K562 (cell line): ENCODE measurements at regions not wholly inside any gene's neighbourhood (a gene's known extent, or its start where the extent isn't known, plus 50 kb on each side); places are given as distances from the start of the nearest gene placed in this dataset.

Source experiments
- ATAC-seq: fragments of 200-7000 bp; cut with Tn5 transposase; 3 replicates; pipeline ENCODE4 v1.9.1; 2020; ENCODE audit warnings: moderate library complexity
- BruUV-seq: library from RNA; stranded (reverse); fragments of 400-500 nt; replicated peaks from 2 replicates; lab custom pipeline; 2021; lab: Mats Ljungman, UMichigan
- CTCF ChIA-PET: fragments of 300-600 bp; formaldehyde crosslinking; extraction: SDS; loops from one replicate; lab custom pipeline; 2021; ENCODE audit warnings: low intra/inter-chr PET ratio; lab: Yijun Ruan, JAX
- POLR2A ChIA-PET: fragments of 300-600, 350-650 bp; sonication (Branson Sonifier 250); formaldehyde crosslinking; extraction: SDS; loops from one replicate; lab custom pipeline; 2021; ENCODE audit warnings: antibody characterized with exemption, inconsistent platforms; lab: Yijun Ruan, JAX
- DNase-seq, 4 experiments: peaks; one replicate each; pipeline versions ENCODE4 v3.0.0 to v3.0.0-alpha.2; 2011 to 2018; ENCODE audit warnings: low spot score in 3 of 4, mixed read lengths in 3 of 4; ENCODE audit errors: extremely low read depth in 1 of 4
- FAIRE-seq: peaks from 2 replicates; lab custom pipeline; 2011; peaks lifted over from hg19 to GRCh38; lab: Jason Lieb, UNC
- H2AFZ ChIP-seq: 2 replicates; pipeline ENCODE4 v1.6.0; 2011; ENCODE audit warnings: low read depth, low read length, control low read depth, inconsistent platforms
- H3K27ac ChIP-seq: fragments of 200-600 bp; 3 replicates; pipeline ENCODE4 v1.8.0; 2011; ENCODE audit warnings: low read depth, mild to moderate bottlenecking, control low read depth, inconsistent platforms, low read length, moderate library complexity, mixed read lengths; ENCODE audit errors: extremely low read depth
- H3K27me3 ChIP-seq, 2 experiments: fragments of 300-600 bp in 1 of 2; 2 replicates in 1 of 2; 3 replicates in 1 of 2; pipeline versions ENCODE4 v1.6.0 to v1.8.0; 2011; ENCODE audit warnings: inconsistent platforms in 2 of 2, low read length in 2 of 2, mild to moderate bottlenecking in 1 of 2, mixed read lengths in 1 of 2, moderate library complexity in 1 of 2; ENCODE audit not compliant: control insufficient read depth in 2 of 2, insufficient read depth in 2 of 2
- H3K36me3 ChIP-seq: fragments of 300-600 bp; 3 replicates; pipeline ENCODE4 v1.8.0; 2011; ENCODE audit warnings: mild to moderate bottlenecking, low read length, inconsistent platforms; ENCODE audit not compliant: control insufficient read depth, insufficient read depth
- H3K4me1 ChIP-seq, 2 experiments: fragments of 200-600 bp in 1 of 2; replicated peaks in 1 of 2; 2 replicates in 1 of 2; 3 replicates in 1 of 2; pipeline versions ENCODE4 v1.5.1 to v1.8.0; 2011; ENCODE audit warnings: inconsistent platforms in 2 of 2, low read length in 2 of 2, mild to moderate bottlenecking in 1 of 2, mixed read lengths in 1 of 2, moderate library complexity in 1 of 2; ENCODE audit not compliant: control insufficient read depth in 2 of 2, insufficient read depth in 2 of 2
- H3K4me2 ChIP-seq: 2 replicates; pipeline ENCODE4 v1.6.1; 2011; ENCODE audit warnings: low read length, control low read depth, inconsistent platforms, mixed read lengths; ENCODE audit not compliant: insufficient read depth
- H3K4me3 ChIP-seq: fragments of 200-600 bp; sonication (generic), shearing (Covaris generic); 2 replicates; pipeline ENCODE4 v1.5.1; 2016; ENCODE audit warnings: control low read depth, inconsistent platforms
- H3K79me2 ChIP-seq: fragments of 200-600 bp; 3 replicates; pipeline ENCODE4 v1.8.0; 2011; ENCODE audit warnings: low read length, inconsistent platforms; ENCODE audit not compliant: control insufficient read depth, insufficient read depth
- H3K9ac ChIP-seq, 2 experiments: 2 replicates each; pipeline versions ENCODE4 v1.6.0 to v1.6.1; 2011; ENCODE audit warnings: low read depth in 2 of 2, low read length in 2 of 2, control low read depth in 1 of 2, inconsistent platforms in 1 of 2, mild to moderate bottlenecking in 1 of 2, mixed read lengths in 1 of 2; ENCODE audit not compliant: insufficient read depth in 1 of 2
- H3K9me1 ChIP-seq: one replicate; pipeline ENCODE4 v1.6.0; 2011; ENCODE audit warnings: inconsistent platforms, mild to moderate bottlenecking, low read length, moderate library complexity; ENCODE audit not compliant: control insufficient read depth, insufficient read depth
- H3K9me3 ChIP-seq: replicated peaks from 2 replicates; pipeline ENCODE4 v1.5.1; 2011; ENCODE audit warnings: low read depth, low read length, inconsistent platforms; ENCODE audit not compliant: control insufficient read depth, insufficient read depth
- H4K20me1 ChIP-seq: replicated peaks from 2 replicates; pipeline ENCODE4 v1.6.1; 2011; ENCODE audit warnings: low read length, inconsistent platforms, mixed read lengths; ENCODE audit not compliant: control insufficient read depth, insufficient read depth
- CEBPG ChIP-seq, 3 experiments: fragments of 200-800 bp in 1 of 3; sonication (Bioruptor generic) in 1 of 3; sonication (generic) in 1 of 3; formaldehyde crosslinking in 1 of 3; IDR thresholded peaks in 2 of 3; conservative IDR thresholded peaks in 1 of 3; 2 replicates each; pipeline versions ENCODE4 v1.6.1 to v1.8.0; 2016 to 2022; ENCODE audit warnings: missing compliant biosample characterization in 2 of 3, missing genetic modification characterization in 2 of 3, mild to moderate bottlenecking in 1 of 3, missing genetic modification reagents in 1 of 3
- DMBX1 ChIP-seq: fragments of 250-450 bp; sonication (Bioruptor Pico); IDR thresholded peaks from 2 replicates; pipeline ENCODE4 v1.8.0; 2022; ENCODE audit warnings: inconsistent platforms, mild to moderate bottlenecking, moderate library complexity, borderline replicate concordance
- MNT ChIP-seq, 2 experiments: fragments of 450-650 bp; conservative IDR thresholded peaks; 2 replicates each; pipeline ENCODE4 v1.6.1; 2017; ENCODE audit warnings: mild to moderate bottlenecking in 2 of 2, moderate library complexity in 2 of 2
- MXD1 ChIP-seq: fragments of 250-450 bp; sonication (Bioruptor Pico); IDR thresholded peaks from 2 replicates; pipeline ENCODE4 v1.8.0; 2021; ENCODE audit warnings: borderline replicate concordance, mild to moderate bottlenecking, moderate library complexity; ENCODE audit not compliant: poor library complexity, severe bottlenecking
- POLR2A ChIP-seq: fragments of 450-650 bp; conservative IDR thresholded peaks from 2 replicates; pipeline ENCODE4 v1.6.1; 2016
- PREB ChIP-seq: sonication (generic); formaldehyde crosslinking; IDR thresholded peaks from 2 replicates; pipeline ENCODE4 v1.8.1; 2023; ENCODE audit warnings: mild to moderate bottlenecking, missing genetic modification reagents
- ZNF165 ChIP-seq: fragments of 250-450 bp; sonication (Bioruptor Pico); IDR thresholded peaks from 2 replicates; pipeline ENCODE4 v1.4.0; 2020; ENCODE audit warnings: borderline replicate concordance
- in situ Hi-C: fragments of 300-500 bp; cut with MboI; formaldehyde crosslinking; loops from 4 replicates; pipeline ENCODE4 v1.15.0; 2018; ENCODE audit warnings: inconsistent platforms, mixed read lengths
- intact Hi-C: fragments of 100-400 bp; cut with micrococcal nuclease; formaldehyde crosslinking; loops from 2 replicates; pipeline ENCODE4 v1.14.2; 2022

GRCh38 chr10:27450225-27450624, 53.9 kb upstream of the RAB18 start:
- TF ChIP-seq ZNF165 (CRISPR knock-in tag) (no peak), MNT (conservative IDR thresholded peaks at IDR 0.05) (no peak), DMBX1 (no peak), POLR2A (no peak), PREB (CRISPR knock-in tag) (no peak), MXD1 (CRISPR knock-in tag) (no peak), CEBPG (CRISPR knock-in tag; IDR thresholded peaks at IDR 0.05) (no peak), CEBPG (tag; conservative IDR thresholded peaks at IDR 0.05 in 1 of 2, IDR thresholded peaks at IDR 0.05 in 1 of 2) (peak in 1 of 2 experiments; percentile 30; a peak in 1 of 4 replicates)
- Histone ChIP-seq H3K4me1 (no peaks in the 10 kb centered on the region), H3K4me2 (no peak overlapping the region), H3K27ac (no peak overlapping the region), H3K9ac (no peak overlapping the region), H3K9me1 (no peaks in the 10 kb centered on the region), H3K27me3 (no peaks in the 10 kb centered on the region; a peak in 1 of 5 replicates), H3K4me3 (no peak overlapping the region), H3K79me2 (no peaks in the 10 kb centered on the region), H3K36me3 (no peaks in the 10 kb centered on the region), H2AFZ (no peak overlapping the region), H3K9me3 (no peaks in the 10 kb centered on the region), H4K20me1 (no peaks in the 10 kb centered on the region)
- ChIA-PET POLR2A (interaction anchor here (0.6 kb wide), 1 partner anchor 9 kb away, joined by 3 read pairs; no protein-coding TSS in a partner anchor), CTCF (no interaction called here)
- intact Hi-C loops, result no loop called here
- BruUV-seq, result no TSS peak
- DNase-seq, result no peak
- in situ Hi-C loops, result no loop called here
- no peak for FAIRE-seq
- ATAC-seq, result no peak
